Gastroesophageal sphincter (tissue), 4 donors: ENCODE measurements at regions not wholly inside any gene's neighbourhood (a gene's known extent, or its start where the extent isn't known, plus 50 kb on each side); places are given as distances from the start of the nearest gene placed in this dataset.

Source experiments
- ATAC-seq: fragments of 150-250 bp; one replicate; pipeline ENCODE4 v1.9.1; 2016; ENCODE audit warnings: mild to moderate bottlenecking, moderate library complexity
- H3K27ac ChIP-seq, 4 donors: fragments of 200-600 bp; sonication (generic) in 3 of 4; 1 replicate in 3 of 4; 2 replicates in 1 of 4; pipeline ENCODE4 v1.5.1; 2016 to 2019
- H3K27me3 ChIP-seq: fragments of 200-600 bp; sonication (generic); one replicate; pipeline ENCODE4 v1.5.1; 2019
- H3K36me3 ChIP-seq, 2 donors: fragments of 200-600 bp; sonication (generic); one replicate each; pipeline ENCODE4 v1.5.1; 2019; ENCODE audit warnings: control low read depth in 1 of 2
- H3K4me1 ChIP-seq, 3 donors: fragments of 200-600 bp; sonication (generic); 1 replicate in 2 of 3; 2 replicates in 1 of 3; pipeline ENCODE4 v1.5.1; 2016 to 2019; ENCODE audit warnings: control low read depth in 2 of 3
- H3K4me3 ChIP-seq, 2 donors: fragments of 200-600 bp; sonication (generic); one replicate each; pipeline ENCODE4 v1.5.1; 2019; ENCODE audit warnings: mild to moderate bottlenecking in 1 of 2, moderate library complexity in 1 of 2
- H3K9me3 ChIP-seq, 3 donors: fragments of 200-600 bp; sonication (generic); one replicate each; pipeline ENCODE4 v1.5.1; 2017 to 2019; ENCODE audit warnings: control low read depth in 2 of 3
- CTCF ChIP-seq, 4 experiments: fragments of 200-600 bp in 2 of 4; fragments of 450-650 bp in 2 of 4; sonication (generic) in 1 of 4; IDR thresholded peaks; one replicate each; pipeline ENCODE4 v1.5.1; 2017 to 2019; ENCODE audit warnings: antibody characterized with exemption in 4 of 4, mild to moderate bottlenecking in 2 of 4, moderate library complexity in 2 of 4
- EP300 ChIP-seq: sonication (generic); formaldehyde crosslinking; IDR thresholded peaks from one replicate; pipeline ENCODE4 v1.6.1; 2017; ENCODE audit warnings: antibody characterized with exemption, mild to moderate bottlenecking
- POLR2A ChIP-seq, 2 donors: fragments of 450-650 bp; IDR thresholded peaks; one replicate each; pipeline ENCODE4 v1.6.1; 2017; ENCODE audit warnings: antibody characterized with exemption in 2 of 2, mild to moderate bottlenecking in 2 of 2, moderate library complexity in 1 of 2
- POLR2AphosphoS5 ChIP-seq: sonication (generic); formaldehyde crosslinking; IDR thresholded peaks from one replicate; pipeline ENCODE4 v1.6.1; 2017; ENCODE audit warnings: antibody characterized with exemption
- WGBS, 2 donors: methylation state at CpG; one replicate each; pipeline ENCODE4 v1.1.5; 2018; ENCODE audit warnings: low coverage in 1 of 2; 5-methylcytosine and 5-hydroxymethylcytosine counted together

DNA sequence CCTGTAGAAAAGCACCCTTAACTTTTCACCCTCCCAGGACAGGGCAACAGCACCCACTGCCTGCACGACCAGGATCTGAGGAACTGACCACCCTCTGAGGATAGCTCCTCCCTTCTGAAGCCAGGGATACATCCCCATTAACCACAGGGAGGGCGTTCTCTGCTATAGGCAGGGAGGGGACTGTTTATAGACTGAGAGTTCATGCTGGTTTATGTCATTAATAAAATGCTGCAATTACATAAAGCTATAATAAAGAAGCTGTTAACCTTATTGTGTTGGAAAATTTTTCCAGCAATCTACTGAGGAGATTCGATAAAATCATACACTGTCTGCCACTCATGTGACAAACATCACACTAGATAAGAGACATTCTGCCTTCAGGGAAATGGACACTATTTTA, 232.4 kb upstream of the SFSWAP start:
- TF ChIP-seq POLR2AphosphoS5: no peak
- no peak for TF ChIP-seq POLR2A (IDR thresholded peaks at IDR 0.05)
- no peak for TF ChIP-seq CTCF (IDR thresholded peaks at IDR 0.05)
- ATAC-seq: no peak
- no peak overlapping the region for H3K4me3 ChIP-seq
- H3K4me1 ChIP-seq: no peaks in the 10 kb centered on the region
- no peaks in the 10 kb centered on the region for H3K9me3 ChIP-seq
- no peaks in the 10 kb centered on the region for H3K36me3 ChIP-seq
- peaks cover 23% of the 10 kb centered on the region for H3K27me3 ChIP-seq
- no peak overlapping the region for H3K27ac ChIP-seq
- WGBS, 2 donors: 58% methylated on average over 3 of the region's 3 CpGs; no CpG with 5 or more reads in 1 of the 2 donors

GRCh38 chr12:131482199-131482598, 228.7 kb upstream of the SFSWAP start:
- no peaks in the 10 kb centered on the region for H3K9me3 ChIP-seq
- H3K4me1 ChIP-seq: no peaks in the 10 kb centered on the region
- WGBS, 2 donors: 88 to 100% methylated on average over 2 of the region's 6 CpGs
- no peak overlapping the region for H3K4me3 ChIP-seq
- H3K27ac ChIP-seq: no peak overlapping the region
- H3K36me3 ChIP-seq: no peaks in the 10 kb centered on the region
- peaks cover 20% of the 10 kb centered on the region for H3K27me3 ChIP-seq
- ATAC-seq: no peak
- TF ChIP-seq POLR2A (IDR thresholded peaks at IDR 0.05) (no peak), CTCF (IDR thresholded peaks at IDR 0.05) (no peak), EP300 (no peak), POLR2AphosphoS5 (no peak)

GRCh38 chr12:131482686-131483085, 228.2 kb upstream of the SFSWAP start:
- Histone ChIP-seq H3K36me3 (no peaks in the 10 kb centered on the region), H3K9me3 (no peaks in the 10 kb centered on the region), H3K27ac (no peak overlapping the region), H3K4me3 (no peak overlapping the region), H3K4me1 (no peaks in the 10 kb centered on the region), H3K27me3 (peaks cover 20% of the 10 kb centered on the region)
- no peak for ATAC-seq
- WGBS, 2 donors: 94% methylated on average over 6 of the region's 9 CpGs; no CpG with 5 or more reads in 1 of the 2 donors
- TF ChIP-seq POLR2AphosphoS5 (no peak), CTCF (IDR thresholded peaks at IDR 0.05) (no peak), POLR2A (IDR thresholded peaks at IDR 0.05) (no peak), EP300 (no peak)

DNA sequence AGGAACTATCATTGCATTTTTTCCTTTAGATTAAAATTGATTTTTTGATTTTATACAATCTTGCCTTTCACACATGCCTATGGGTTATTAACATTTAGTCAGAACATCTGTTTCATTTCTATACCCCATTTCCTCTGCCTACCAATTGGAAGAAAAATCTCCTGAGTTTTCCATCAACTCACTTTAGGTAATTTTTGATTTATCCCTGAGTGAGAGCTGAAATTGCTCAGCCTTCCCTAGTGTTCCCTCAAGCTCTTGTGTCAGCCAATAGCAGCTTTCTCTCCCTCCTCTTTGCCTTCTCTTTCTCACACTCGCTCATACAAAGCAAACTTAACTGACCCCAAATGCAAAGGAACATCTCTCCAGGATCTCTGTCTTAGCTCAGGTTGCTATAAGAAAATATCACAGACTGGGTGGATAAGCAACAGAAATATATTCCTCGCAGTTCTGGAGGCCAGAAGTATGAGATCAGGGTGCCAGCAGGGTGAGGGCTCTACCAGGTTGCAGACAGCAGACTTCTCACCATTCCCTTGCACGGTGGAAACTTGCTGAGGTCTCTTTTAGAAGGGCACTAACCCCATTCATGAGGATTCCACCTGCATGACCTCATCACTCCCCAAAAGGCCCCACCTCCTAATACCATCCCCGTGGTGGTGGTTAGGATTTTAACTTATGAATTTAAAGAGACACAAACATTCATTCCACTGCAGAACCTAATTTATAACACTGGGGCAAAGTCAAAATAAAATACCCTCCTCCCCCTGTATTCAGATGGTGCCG, 224.2 kb upstream of the SFSWAP start:
- Histone ChIP-seq H3K36me3 (no peaks in the 10 kb centered on the region), H3K9me3 (no peaks in the 10 kb centered on the region), H3K4me3 (no peak overlapping the region), H3K27ac (no peak overlapping the region), H3K27me3 (peaks cover 13% of the 10 kb centered on the region), H3K4me1 (no peaks in the 10 kb centered on the region)
- 26 to 58% methylated on average over 3 to 4 of the region's 5 CpGs for WGBS, 2 donors
- no peak for ATAC-seq
- TF ChIP-seq POLR2AphosphoS5: no peak
- TF ChIP-seq POLR2A (IDR thresholded peaks at IDR 0.05): no peak
- no peak for TF ChIP-seq CTCF (IDR thresholded peaks at IDR 0.05)
- TF ChIP-seq EP300: no peak
